H1 (cell line): ENCODE measurements at regions not wholly inside any gene's neighbourhood (a gene's known extent, or its start where the extent isn't known, plus 50 kb on each side); places are given as distances from the start of the nearest gene placed in this dataset.

Source experiments
- E2F6 ChIP-seq: IDR thresholded peaks from 2 replicates; pipeline ENCODE4 v1.6.1; 2012; ENCODE audit warnings: inconsistent platforms
- EZH2 ChIP-seq: fragments of 200-600 bp; sonication (generic); IDR thresholded peaks from 2 replicates; pipeline ENCODE4 v1.7.1; 2012; ENCODE audit warnings: low read depth, mild to moderate bottlenecking, moderate library complexity, low read length, inconsistent platforms; ENCODE audit not compliant: severe bottlenecking
- KDM5A ChIP-seq: fragments of 200-600 bp; IDR thresholded peaks from 2 replicates; pipeline ENCODE4 v1.7.1; 2012; ENCODE audit warnings: mild to moderate bottlenecking, low read length, inconsistent platforms, mixed read lengths
- MAX ChIP-seq: IDR thresholded peaks from 2 replicates; pipeline ENCODE4 v1.6.1; 2012; ENCODE audit warnings: inconsistent platforms
- RXRA ChIP-seq: IDR thresholded peaks from 2 replicates; pipeline ENCODE4 v1.6.1; 2011; ENCODE audit warnings: low read depth, mild to moderate bottlenecking, low read length, moderate library complexity; ENCODE audit not compliant: insufficient read depth
- SIN3A ChIP-seq, 2 experiments: IDR thresholded peaks in 1 of 2; conservative IDR thresholded peaks in 1 of 2; 2 replicates each; pipeline ENCODE4 v1.6.1; 2011 to 2012; ENCODE audit warnings: low read length in 2 of 2, improper control_type of control experiment in 1 of 2, low read depth in 1 of 2, mild to moderate bottlenecking in 1 of 2

- TF ChIP-seq EZH2 (no peak), SIN3A (conservative IDR thresholded peaks at IDR 0.05 in 1 of 2, IDR thresholded peaks at IDR 0.05 in 1 of 2; ENCODE audit: low read depth in 1 of 2, low read length in 2 of 2) (0 out of 4 replicates have a peak, but pooled peaks of 1 of the 2 experiments have one; percentile 32), MAX (peak; percentile 38), E2F6 (peak; percentile 66; the same call in 1 of the 2 replicates), KDM5A (no peak), RXRA (no peak)
Observed at GRCh38 chr2:199659207-199659606, 191.8 kb downstream of the FTCDNL1 start (continued).
